ENCODE measurements at regions not wholly inside any gene's neighbourhood (a gene's known extent, or its start where the extent isn't known, plus 50 kb on each side); places are given as distances from the start of the nearest gene placed in this dataset.
"Not testable (repeated sequence)": the region's sequence is repeated elsewhere in the genome, so short reads cannot be mapped to it uniquely, and the experiment has no call there.

DNA sequence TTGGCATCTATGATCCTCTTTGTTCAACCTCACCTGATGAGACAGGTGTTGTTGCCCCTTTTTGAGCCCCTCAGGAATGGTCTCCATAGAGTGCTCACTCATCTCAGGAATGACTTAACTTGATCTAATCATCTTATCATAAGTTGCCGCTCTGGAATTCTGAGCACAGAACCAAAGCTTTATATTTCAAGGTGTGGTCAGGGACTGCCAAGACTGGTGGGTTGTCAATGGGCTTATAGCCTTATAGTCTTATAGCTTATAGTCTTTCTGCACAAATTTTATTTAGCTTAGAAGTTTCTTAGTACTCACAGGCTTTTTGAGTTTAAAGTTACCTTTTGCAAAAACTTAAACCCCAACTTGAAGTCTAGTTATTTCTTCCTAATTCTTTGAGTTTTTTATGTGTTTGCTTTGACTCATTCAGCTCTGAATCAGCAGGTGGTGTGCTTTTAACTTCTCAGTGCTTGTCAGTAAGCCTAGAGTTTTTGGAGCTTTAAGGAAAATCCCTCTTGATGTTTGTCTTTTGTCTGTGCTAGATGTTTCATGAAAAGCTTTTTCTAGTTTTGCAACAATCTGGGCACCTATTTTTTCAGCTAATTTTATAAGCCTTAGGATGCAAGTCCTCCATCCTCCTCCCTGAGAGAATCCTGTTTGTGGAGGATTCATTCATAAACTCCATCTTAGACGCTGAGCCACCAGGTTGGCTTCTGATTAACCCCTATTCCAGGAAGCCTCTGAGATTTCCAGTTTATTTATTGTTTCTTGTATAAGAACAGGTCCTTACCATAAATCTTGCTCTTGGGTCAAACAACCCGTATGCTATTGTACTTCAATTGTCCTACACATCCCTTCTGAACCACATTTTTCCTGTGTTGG lies 72.3 kb upstream of the SSTR4 start:
- DNase-seq, result no peak

DNA sequence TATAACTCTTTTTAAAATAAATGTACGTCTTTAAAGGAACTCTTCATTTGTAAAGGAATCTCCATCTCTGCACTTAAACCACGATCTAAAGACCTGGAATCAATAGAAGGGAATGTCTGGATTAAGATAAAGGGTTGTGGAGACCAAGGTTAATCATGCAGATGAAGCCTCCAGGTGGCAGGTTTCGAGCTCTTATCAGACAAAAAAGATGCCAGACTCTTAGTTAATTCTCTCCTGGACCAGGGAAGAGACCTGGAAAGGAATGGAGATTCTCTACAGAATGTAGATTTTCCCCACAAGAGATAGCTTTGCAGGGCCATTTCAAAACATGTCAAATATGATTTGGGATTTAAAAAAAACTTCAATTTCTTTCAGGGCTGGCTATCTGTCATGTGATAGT lies 71.5 kb upstream of the SSTR4 start:
- no peak for DNase-seq

DNA sequence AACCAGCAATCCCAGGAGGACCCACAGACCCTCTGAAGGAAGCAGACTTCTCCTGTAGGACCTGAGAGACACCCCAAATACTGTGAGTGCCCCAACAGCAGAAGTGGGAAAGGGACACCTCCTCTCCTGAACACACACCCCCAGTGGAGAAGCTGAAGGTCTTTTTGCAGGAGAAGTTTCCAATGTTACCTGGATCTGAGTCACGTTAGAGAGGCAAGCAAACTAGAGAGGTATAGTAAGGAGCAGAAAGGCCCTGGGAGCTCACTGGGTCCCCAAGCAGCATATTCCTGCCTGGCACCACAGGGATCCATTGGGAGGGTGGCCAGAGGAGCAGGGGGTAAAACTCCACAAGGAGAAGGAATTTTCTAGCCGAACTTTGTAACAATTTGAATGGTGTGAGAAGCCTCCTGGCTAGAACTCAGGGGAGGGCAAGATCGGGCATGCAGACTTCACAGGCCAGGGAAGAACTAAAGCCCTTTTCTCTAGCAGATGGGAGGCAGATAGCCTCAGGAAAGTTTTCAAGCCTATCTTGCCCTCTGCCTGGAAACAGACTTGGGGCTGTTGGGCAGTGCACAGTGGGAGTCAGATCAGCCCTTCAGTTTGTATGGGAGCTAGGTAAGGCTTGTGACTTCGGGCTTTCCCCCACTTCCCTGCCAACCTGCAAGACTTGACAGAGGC lies 68.2 kb upstream of the SSTR4 start:
- no peak for DNase-seq

- not testable (repeated sequence) for DNase-seq
Observed at GRCh38 chr20:22967706-22968105, 67.4 kb upstream of the SSTR4 start.

DNA sequence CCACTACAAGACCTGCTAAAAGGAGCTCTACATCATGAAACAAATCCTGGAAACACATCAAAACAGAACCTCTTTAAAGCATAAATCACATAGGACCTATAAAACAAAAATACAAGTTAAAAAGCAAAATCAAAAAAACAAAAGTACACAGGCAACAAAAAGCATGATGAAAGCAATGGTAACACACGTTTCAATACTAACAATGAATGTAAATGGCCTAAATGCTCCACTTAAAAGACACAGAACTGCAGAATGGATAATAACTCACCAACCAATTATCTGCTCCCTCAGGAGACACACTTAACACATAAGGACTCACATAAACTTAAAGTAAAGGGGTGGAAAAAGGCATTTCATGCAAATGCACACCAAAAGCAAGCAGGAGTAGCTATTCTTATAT lies 66.1 kb upstream of the SSTR4 start:
- DNase-seq, result not testable (repeated sequence)

- DNase-seq, result not testable (repeated sequence)
Observed at GRCh38 chr20:22971077-22971476, 64.0 kb upstream of the SSTR4 start.

DNA sequence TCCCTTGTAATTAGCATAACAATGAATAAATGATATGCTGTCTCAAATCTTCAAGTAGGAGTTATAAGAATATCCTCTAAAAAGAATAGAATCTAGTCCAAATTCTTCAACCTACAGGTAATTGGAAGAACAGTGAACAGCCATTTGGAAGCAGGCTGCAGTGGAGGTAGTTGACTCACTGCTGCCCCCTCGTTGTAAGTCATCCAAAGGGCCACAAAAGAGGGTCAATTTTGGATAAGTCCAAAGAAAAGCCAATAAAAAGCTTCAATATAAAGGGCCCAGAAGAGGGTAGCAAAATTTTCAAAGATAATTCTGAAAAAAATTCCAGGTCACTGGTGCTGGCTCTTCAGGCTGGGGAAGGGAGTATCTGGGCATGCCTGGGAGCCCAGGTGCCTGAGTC lies 60.8 kb upstream of the SSTR4 start:
- DNase-seq, result no peak

DNA sequence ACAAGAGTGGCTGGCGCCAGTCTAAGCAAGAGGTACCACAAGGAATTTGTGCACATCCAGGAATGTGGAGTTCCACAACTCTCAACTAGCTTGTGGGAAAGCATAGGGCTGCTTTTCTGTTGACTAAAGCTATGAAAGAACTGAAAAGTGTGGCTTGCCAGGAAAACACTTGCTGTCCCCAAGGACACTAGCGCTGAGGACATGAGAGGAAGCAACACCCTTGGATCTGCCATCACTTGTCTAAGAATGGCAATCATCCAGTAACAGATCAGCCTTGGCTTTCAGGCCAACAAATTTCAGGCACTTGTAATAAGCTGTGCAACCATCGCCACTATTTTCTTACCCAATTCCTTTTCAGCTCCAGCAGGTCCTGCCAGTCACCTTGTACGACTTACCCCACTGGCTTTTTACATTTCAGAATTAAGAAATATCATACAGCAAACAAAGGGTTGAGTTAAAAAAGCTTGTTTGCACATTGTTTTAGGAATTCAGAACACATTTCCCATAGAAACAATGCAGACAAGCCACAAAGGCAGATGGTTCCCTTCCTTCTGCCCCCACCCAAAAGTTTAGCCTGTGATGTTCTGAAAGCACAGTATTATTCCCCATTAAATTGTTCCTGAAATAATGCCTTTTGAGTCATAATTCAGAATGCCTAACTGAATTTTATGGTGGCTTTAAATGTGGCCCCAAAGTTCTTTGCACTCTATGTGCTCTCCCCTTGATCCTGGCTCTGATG lies 57.9 kb upstream of the SSTR4 start:
- DNase-seq, result no peak

DNA sequence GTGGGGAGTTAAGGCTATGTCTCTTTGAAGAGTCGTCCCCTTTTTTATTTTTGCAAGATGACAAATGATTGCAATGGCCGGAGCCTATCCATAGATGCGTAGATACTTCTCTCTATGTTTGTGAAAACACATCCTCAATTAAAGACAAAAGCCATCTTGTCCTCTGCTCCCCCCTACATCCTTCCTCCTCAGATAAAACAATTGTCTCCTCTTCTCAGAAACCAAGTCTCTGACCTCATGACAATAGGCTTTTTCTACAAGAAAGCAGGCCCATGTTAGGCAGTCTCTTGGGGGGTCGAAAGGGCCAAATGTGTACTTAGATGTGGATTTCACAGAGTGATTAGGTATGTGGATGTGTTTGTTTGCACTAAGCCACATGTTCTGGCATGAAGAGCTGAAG lies 51.1 kb upstream of the SSTR4 start:
- DNase-seq, result no peak

GRCh38 chr20:22984606-22985005 lies 50.5 kb upstream of the SSTR4 start:
- no peak for DNase-seq

GRCh38 chr20:22985239-22985778 lies 49.8 kb upstream of the SSTR4 start:
- no peak for DNase-seq

Measured in right kidney (tissue), 1 donor.